GM04503 (cell line): ENCODE measurements at regions not wholly inside any gene's neighbourhood (a gene's known extent, or its start where the extent isn't known, plus 50 kb on each side); places are given as distances from the start of the nearest gene placed in this dataset.
"Not testable (repeated sequence)": the region's sequence is repeated elsewhere in the genome, so short reads cannot be mapped to it uniquely, and the experiment has no call there.

Experiments used
- DNase-seq: peaks from one replicate; pipeline ENCODE4 v3.0.0-alpha.2; 2012; ENCODE audit warnings: low read depth

DNA sequence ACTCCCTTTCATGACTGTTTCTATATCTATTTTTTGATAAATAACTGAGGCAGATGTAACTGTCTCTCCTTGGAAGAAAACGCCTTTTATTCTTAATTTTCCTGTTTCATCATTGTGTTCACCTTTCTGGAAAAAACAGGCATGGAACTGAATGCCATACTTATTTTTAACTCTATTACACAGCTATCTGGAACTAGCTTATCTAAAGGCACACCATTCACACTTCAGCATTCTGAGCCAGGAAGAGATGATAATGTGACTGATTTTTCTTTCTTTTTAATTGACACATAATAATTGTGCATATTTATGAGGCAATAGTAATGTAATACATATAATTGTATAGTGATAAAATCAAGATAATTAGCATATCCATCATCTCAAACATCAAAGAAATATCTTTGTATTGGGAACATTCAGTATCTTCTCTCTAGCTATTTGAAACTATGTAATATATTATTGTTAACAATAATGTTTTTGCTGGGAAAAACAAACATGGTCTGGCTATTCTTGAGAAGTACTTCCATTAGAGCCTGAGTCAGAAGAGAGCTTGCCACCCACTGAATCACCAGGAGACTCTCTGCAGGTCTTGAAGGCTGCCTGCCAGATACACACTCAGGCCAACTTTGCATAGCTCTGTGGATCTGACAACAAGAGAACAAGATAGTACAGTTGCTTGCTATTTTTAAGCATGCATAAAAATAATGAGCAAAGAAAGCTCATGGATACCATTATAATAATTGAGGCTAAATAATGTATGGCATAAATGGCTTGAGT, 501.0 kb upstream of the EDIL3 start:
- no peak for DNase-seq

DNA sequence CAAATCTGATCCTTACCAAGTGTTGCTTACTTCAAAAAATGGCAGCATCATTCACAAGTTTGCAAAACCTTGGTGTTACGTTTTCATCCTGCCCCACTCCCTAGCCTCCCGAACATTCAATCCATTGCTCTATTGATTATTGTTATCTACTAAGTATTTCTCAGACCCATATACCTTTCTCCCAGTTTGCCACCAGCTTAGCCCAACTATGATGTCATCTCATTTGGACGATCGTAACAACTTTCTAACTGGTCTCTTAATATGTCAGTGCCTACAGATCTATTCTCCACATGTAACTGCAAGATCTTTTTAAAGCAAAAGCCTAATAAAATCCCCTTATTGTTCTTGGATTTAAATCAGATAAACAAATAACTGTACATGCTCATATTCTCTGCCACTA, 497.1 kb upstream of the EDIL3 start:
- no peak for DNase-seq

DNA sequence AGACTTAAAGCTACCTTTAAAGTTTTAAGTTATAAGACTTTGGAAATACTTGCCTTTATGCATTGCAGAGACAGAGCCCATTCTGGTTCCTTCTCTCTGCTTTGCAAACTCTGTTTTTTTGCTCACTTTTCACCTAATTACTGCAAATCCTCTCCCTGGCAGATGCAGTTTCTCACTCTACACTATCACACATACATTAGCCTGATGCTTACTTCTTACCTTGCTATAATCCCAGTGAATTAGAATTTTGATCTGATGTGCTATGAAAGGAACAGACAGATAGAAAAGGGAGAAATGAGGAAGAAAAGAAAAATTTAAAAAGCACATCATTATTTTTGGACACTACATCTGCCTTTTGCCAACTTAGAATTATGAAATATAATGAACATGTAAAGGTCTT, 489.5 kb upstream of the EDIL3 start:
- DNase-seq = no peak

DNA sequence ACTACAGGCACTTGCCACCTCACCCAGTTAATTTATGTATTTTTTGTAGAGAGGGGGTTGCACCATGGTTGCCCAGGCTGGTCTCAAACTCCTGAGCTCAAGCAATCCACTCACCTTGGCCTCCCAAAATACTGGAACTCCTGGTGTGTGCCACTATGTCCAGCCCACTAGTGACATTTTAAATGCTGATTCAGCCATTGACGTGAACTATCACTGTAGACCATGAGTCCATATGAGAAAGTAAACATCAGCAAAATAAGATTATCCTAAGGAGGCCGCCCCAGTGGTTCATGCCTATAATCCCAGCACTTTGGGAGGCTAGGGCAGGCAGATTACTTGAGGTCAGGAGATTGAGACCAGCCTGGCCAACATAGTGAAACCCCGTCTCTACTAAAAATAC, 488.1 kb upstream of the EDIL3 start:
- DNase-seq = no peak

DNA sequence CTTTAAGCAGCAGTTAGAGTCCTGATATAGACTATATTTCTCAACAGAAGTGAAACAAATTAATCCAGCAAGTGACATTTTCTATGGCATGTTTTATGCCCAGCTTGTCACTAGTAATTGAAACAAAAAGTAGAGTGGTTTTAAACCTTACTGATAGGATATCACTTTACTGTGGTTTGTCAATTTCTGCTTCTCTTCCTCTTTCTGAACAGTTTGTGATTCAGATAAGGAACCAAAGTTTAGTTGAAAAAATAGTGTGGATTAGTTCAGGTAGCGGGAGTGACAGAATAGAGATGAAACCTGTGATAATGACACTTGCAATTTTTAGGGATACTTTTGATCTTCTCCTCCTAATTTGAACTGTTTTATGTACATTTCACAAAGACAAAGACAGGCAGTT, 485.7 kb upstream of the EDIL3 start:
- DNase-seq = no peak

DNA sequence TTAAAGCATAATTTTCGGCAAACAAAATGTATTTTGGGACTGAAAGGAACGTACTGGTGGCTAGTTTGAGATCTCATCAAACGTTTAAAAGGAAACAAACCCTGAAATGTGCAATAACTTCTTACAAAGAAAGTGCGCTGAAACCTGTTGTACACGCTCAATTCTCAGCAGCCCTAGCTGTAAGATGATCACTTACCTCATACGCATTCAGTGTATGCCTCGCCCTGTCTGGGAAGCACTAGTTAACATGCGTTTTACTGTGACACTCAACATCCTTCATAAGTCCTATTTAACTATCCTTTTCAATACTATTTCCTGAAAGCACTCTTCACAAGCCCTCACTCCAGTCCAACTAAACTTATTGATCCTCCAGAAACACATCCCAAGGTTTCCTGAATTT, 485.0 kb upstream of the EDIL3 start:
- DNase-seq = no peak

DNA sequence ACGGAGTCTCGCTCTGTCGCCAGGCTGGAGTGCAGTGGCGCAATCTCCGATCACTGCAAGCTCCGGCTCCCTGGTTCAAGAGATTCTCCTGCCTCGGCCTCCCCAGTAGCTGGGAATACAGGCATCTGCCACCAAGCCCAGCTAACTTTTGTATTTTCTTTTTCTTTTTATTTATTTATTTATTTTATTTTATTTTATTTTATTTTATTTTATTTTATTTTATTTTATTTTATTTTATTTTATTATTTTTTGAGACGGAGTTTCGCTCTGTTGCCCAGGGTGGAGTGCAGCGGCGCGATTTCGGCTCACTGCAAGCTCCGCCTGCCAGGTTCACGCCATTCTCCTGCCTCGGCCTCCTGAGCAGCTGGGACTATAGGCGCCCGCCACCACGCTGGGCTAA, 479.3 kb upstream of the EDIL3 start:
- not testable (repeated sequence) for DNase-seq

DNA sequence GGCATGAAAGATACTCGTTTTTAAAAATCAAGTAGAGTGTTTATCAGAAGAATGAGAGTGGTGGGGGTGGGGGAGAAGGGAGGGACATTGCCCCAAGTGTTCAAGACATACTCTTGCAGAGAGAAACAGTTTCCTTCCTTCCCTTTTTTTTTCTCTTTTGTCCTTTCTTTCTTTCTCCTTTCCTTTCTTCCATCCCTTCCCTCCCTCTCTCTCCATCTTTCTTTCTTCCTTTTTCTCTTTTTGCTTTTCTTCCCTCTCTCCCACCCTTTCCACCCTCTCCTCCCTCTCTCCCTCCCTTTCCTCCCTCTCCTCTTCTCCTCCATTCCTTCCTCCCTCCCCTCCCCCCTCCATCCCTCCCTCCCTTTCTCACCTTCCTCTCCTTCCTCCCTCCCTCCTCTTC, 478.3 kb upstream of the EDIL3 start:
- DNase-seq = no peak

DNA sequence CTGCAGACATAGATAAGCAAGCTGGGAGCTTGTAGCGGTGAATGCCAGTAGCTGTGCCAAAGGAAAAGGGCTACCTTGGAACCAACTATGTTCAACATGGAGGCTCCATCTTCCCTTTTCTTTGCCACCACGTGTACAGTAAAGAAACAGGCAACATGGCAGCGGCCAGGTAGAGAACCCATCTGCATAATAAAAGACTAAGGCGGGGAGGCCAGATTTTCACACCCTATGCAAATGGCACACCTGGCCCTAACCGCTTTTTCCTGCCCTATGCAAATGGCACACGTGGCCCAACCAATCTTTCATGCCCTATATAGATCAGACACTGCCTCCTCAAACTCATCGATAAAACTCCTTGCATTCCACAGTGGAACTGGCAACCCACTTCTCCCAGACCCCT, 477.5 kb upstream of the EDIL3 start:
- no peak for DNase-seq

DNA sequence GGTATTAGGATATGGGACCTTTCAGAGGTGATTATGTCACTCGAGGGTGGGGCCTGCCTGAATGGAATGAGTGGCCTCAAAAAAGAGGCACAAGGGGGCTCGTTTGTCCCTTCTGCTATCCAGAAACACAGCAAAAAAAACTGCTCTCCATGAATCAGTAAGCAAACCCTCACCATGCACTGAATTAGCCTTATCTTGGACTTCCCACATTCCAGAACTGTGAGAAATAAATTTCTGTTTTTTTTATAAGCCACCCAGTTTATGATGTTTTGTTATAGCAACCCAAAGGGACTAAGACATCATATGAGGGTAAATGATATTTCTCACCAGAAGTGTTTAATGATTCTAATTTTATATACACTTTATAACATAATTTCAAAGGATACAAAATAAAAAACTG, 476.6 kb upstream of the EDIL3 start:
- no peak for DNase-seq

DNA sequence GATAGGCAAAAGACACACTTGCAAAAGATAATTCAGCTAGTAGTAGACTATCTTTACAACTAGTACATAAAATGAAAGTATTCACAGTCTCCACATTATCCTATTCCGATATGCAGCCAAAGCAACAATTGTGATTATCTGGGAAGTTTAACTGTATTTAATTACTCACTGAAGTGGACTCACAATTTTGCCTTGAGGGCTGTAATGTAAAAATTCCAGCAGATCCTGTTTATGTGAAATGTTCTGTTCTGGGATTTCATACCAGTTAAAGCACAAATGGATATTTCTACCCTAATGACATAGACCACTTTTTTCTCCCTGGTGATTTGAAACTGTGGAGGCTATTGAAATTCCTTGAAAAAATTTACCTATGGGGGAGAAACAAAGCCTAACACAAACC, 474.4 kb upstream of the EDIL3 start:
- no peak for DNase-seq

DNA sequence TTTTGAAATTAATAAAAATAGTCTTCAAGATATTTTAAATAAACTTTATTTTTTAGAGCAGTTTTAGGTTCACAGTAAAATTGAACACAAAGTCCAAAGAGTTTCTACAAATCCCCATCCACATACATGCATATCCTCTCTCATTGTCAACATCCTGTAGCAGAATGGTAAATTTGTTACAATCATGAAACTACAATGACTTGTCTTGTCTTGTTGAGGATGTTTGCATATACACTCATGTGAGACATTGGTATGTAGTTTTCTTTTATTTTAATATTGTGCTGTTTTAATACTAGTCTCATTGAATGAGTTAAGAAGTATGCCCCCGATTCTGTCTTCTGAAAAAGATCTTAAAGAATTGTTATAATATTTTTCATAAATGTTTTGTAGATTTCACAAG, 447.0 kb upstream of the EDIL3 start:
- no peak for DNase-seq

DNA sequence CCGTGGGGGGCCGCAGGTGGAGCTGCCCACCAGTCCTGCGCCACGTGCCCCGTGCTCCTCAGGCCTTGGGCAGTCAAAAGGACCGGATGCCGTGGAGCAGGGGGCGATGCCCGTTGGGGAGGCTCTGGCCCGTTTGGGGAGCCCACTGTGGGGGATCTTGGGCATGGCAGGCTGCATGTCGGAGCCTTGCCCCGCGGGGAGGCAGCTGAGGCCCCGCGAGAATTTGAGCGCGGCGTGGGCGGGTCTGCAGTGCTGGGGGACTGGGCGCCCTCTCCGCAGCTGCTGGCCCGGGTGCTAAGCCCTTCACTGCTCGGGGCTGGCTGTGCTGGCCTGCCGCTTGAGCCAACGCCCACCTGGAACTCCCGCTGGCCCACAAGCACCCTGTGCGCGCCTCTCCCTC, 445.6 kb upstream of the EDIL3 start:
- no peak for DNase-seq

DNA sequence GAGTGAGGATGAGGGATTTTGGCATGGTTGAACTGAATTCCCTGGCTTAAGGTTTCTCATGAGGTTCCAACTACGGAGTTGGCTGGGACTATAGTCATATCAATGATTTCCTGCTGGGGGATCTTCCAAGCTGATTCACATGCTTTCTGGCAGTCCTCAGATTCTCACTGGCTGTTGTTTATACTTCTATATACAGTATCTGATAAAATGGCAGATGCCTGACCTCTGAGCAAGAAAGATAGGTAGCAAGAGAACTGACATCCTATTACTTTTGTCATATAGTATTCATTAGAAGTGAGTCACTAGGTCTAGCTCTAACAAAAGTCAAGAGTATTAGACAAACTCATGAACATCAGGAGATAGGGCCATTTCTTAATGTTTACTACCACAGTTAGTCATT, 440.9 kb upstream of the EDIL3 start:
- DNase-seq = no peak

DNA sequence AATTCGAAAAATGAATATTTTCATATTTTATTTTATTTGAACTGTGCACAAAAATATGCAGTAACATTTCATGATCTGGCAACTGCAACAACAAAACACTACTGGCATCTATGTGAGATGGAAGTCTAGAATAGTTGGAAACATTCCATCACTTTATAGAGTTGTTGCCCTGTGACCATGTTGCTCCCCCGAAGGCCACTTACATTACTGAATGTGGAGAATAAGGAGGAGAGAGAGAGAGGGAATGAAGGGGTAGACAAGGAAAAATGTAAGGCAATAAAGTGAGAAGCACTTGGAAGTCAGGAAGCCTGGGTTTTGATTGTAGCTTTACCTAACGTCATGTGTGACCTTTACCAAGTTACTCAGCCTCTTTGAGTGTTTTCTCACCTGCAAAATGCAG, 437.2 kb upstream of the EDIL3 start:
- DNase-seq = no peak

DNA sequence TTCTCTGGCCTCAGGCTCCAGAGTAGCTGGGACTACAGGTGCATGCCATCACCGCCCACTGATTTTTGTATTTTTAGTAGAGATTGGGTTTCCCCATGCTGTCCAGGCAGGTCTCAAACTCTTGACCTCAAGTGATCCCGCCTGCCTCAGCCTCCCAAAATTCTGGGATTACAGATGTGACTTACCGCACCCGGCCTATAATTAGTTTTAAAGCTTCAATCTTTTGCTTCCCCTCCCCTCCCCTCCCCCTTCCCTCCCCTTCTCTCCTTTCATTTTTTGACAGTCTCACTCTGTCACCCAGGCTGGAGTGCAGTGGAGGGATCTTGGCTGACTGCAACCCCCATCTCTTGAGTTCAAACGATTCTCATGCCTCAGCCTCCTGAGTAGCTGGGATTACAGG, 433.3 kb upstream of the EDIL3 start:
- DNase-seq = no peak

DNA sequence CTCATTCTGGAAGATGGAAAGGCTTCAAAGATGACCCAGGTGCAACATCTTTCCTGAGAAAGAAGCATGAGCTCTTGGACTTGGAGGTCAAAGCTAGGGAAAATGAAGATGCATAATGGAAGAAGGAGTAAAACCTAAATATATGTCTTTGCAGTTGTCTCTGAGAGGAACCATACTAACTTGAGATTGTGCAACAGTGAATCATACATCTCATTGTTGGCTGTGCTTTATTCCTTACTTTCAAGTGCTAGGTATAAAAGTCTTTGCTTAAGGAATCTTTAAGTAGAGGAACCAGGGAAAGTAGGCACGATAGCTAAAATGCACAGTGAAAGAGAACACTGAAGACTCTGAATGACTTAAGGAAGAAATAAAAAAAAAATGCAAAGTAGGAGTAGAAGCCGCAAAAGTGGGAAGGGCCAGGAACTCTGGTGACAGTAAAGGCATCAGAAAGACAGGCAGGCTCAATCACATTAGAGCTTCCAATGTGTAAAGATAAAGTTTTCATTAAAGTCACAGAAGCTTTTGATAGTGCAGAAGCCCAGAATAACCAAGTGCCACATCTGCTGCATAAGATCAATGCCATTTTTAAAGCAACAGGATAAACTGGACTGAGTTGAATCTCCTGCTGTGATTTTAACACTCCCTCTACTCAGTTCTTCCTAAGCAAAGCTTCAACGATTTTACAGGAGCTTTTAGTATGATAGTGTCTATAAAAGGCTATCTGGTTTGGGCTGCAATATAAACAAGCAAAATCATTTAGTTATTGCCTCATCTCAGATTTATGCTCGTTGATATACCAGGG, 432.3 kb upstream of the EDIL3 start:
- DNase-seq = no peak

DNA sequence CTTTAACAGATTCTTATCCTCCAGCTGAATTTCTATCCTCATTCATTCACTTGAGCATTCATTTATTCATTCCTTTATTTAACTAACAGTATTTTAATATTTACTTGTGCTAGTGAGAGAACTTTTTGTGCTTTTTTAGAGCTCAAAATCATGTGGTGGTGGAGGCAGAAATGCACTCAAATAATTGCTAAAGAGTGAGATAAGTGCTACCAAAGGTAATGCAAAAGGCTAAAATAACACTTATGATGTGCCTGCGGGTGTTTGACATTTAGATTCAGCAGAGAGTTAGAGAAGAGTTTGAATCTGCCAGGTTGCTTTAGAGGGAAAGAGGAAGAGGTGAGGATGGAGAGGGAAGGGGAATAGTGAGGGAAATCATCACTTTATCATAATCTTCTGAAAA, 431.5 kb upstream of the EDIL3 start:
- DNase-seq = no peak

DNA sequence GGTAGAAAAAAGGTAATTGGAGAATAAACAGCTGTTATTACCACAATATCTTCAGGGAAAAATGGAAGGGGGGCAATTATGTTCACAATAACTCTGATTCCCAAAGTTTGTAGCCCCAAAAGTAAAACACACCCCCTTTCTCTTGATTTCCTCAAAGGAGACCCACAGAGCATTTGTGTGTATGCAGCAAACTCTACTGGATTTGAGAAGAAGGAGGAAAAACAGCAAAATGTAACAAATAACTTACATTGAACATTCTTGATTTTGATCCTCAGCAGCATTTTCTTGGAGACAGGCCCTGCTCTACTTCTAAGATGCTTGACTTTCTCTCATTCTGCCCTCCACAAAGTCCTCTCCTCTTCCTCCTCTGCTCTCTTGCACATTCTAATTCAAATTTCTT, 420.8 kb upstream of the EDIL3 start:
- no peak for DNase-seq

DNA sequence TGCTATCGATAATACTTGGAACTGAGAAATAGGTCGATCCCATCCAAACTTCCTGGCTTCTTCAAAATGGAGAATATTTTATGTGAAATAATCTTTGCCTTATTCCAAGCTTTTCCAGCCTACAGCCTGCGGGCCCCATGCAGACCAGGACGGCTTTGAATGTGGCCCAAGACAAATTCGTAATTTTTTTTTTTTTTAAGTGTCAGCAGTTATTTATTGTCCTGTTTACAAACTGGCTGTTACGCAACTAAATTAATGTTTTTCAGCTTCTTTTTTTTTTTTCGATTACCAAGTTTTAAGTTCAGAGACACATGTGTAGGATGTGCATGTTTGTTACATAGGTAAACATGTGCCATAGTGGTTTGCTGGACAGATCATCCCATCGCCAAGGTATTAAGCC, 411.7 kb upstream of the EDIL3 start:
- DNase-seq = no peak

DNA sequence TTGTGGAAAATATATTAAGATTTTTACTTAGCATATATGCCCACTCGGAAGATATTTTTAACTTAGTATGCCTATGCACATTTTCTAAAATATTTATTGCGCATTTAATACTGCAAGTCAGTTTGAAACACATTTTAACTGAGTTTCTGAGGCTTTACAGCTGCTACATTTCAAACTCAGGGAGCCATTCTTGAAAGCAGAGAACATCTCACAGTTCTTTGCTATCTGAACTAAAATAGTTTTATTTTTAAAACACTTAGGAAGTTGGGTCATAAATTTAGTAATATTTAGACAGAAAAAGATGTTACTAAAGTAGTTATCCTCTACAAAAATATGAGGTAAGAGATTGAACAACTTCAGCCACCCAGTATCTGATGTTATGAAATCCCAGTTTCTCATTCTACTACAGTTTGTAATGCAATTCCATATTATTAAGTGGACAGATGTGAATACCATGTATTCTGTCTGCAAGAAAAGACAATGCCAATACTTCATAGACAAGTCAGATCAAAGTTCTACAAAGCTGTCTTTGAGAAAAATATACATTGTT, 409.9 kb upstream of the EDIL3 start:
- DNase-seq = no peak

DNA sequence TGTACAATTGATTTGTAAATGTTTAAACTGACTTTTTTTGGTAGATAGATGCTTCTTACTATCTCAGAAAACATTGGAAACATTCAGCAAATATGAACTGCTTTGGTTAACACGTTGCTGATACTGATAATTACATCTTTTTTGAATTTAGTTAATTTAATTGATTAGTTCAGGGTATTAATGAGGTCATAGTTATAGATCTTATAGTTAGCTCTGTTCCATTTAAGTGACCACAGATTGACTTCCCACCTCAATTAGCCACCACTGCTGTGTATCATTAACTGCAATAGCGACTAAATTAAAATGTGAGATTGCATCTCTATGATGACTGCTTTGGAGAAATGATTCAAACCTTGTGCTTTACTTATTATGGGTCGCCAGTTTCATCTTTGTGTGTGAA, 407.1 kb upstream of the EDIL3 start:
- DNase-seq = no peak

DNA sequence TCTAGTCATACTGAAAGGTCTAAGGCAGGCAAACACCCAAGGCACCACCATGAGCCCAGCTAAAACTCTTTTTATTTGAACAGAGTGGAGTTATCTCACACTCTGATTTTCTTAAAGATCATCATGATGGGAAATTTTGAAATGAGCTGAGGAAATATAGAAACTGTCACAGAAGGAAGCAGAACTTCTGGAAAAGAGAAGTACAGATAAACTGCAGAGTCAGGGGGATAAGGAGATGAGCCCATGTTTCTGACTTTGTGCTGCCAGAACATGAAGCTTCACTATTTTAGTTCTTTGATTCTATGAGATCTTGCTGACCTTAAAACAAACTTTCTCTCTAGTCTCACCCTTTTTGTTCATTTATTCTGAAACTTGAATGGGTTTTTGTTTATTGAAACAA, 406.5 kb upstream of the EDIL3 start:
- DNase-seq = no peak

DNA sequence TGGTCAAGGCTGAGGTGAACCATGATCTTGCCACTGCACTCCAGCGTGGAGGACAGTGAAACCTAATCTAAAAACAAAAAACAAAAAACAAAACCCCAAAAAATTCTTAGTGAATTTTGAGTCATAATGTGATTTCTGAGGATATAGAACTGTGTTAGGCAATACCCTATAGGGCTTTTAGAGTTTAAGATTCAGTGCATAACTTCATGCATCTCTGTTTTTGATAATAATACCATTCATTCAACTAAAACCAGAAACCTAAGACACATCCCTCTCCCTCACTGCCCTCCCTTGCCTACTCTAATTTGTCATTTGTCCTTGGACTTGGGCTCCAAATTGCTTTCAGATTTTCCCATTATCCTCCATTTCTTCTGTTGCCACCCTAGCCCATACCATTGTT, 405.7 kb upstream of the EDIL3 start:
- no peak for DNase-seq
